GM12875 (cell line): ENCODE measurements at regions not wholly inside any gene's neighbourhood (a gene's known extent, or its start where the extent isn't known, plus 50 kb on each side); places are given as distances from the start of the nearest gene placed in this dataset.
"Not testable (repeated sequence)": the region's sequence is repeated elsewhere in the genome, so short reads cannot be mapped to it uniquely, and the experiment has no call there.

Experiments used
- H3K4me3 ChIP-seq: one replicate; pipeline ENCODE4 v1.5.1; 2011; ENCODE audit warnings: low read depth, low read length, control low read depth
- CTCF ChIP-seq: IDR thresholded peaks from 2 replicates; pipeline ENCODE4 v1.5.1; 2011; ENCODE audit warnings: low read depth, mild to moderate bottlenecking, control low read depth, inconsistent platforms, low read length, moderate library complexity, borderline replicate concordance; ENCODE audit not compliant: insufficient read depth

DNA sequence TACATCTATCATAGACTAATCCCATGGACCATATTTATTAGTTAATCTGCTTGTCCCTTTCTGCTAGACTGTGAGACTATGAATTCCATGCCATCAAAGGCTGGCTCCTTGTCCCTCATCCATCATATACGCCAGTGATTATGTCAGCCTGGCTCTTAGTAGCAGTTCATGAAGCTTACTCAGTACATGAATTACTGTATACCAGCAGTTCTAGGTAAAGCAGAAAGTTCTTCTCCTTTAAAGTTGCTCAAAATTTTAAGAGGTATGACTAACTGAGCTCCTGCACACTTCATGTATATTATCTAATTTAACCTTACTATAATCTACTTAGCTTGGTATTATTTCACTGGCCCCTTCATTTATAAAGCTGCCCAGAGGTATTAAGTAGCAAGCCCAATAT lies 190.9 kb upstream of the TBL1XR1 start:
- no peak for TF ChIP-seq CTCF
- H3K4me3 ChIP-seq: no peak overlapping the region

- not testable (repeated sequence) for H3K4me3 ChIP-seq
Observed at GRCh38 chr3:177394231-177395024, 197.1 kb upstream of the TBL1XR1 start.

- H3K4me3 ChIP-seq: no peak overlapping the region
- TF ChIP-seq CTCF: no peak
Observed at GRCh38 chr3:177396733-177397132, 199.5 kb upstream of the TBL1XR1 start.

DNA sequence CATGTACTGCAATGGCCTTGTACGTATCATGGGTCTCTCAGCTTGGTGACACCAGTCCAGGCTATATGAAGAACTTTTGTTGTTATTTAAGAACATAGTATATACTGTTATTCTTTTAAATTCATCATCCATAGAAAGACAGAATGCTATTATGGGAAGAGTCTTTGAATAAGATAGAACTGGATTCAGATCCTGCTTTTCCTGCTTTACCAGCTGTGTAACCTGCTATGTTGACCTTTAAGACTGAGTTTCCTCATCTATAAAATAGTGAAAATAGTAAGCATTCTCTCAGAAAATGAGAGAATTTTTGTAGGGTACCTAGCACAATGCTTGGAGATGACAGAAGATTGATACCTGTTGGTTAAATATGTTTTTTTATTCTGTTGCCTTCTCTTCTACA lies 204.1 kb upstream of the TBL1XR1 start:
- no peak for TF ChIP-seq CTCF

GRCh38 chr3:177402533-177402932 lies 205.3 kb upstream of the TBL1XR1 start:
- no peak overlapping the region for H3K4me3 ChIP-seq
- no peak for TF ChIP-seq CTCF

More for the DNA sequence above, 204.1 kb upstream of the TBL1XR1 start:
- H3K4me3 ChIP-seq: no peak overlapping the region

DNA sequence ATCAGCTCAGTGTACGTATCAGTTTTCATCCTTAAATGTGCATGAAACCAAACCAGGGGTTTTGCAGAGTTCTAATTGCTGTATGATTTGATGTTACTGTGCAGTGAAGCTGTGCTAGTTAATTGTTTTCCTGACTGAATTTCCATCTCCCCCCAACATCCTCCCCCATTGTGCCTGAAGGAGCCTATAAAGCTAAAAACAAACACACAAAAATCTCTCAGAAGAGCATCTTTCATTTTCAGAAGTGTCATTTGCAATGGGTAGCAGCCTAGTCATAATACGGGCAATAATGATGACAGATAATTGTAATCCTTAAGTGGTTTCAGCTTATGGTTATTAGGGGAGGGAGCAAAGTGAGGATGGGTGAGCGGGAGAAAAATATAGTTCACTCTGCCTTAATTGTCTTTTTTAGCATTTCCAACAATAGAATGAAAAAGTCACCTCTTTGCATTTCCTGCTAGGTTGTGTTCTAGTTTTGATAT lies 207.9 kb upstream of the TBL1XR1 start:
- no peak for TF ChIP-seq CTCF
- H3K4me3 ChIP-seq: no peak overlapping the region

- TF ChIP-seq CTCF: no peak
- H3K4me3 ChIP-seq: no peak overlapping the region
Observed at GRCh38 chr3:177410730-177411129, 213.4 kb upstream of the TBL1XR1 start.
